Tibial artery (tissue), 4 donors: ENCODE measurements at regions not wholly inside any gene's neighbourhood (a gene's known extent, or its start where the extent isn't known, plus 50 kb on each side); places are given as distances from the start of the nearest gene placed in this dataset.
"Not testable (repeated sequence)": the region's sequence is repeated elsewhere in the genome, so short reads cannot be mapped to it uniquely, and the experiment has no call there.

ENCODE experiments used
- DNase-seq, 2 donors: peaks; one replicate each; pipeline ENCODE4 v3.0.0-alpha.2; 2019
- H3K27ac ChIP-seq, 2 donors: fragments of 200-600 bp; sonication (generic) in 1 of 2; 1 replicate in 1 of 2; 2 replicates in 1 of 2; pipeline ENCODE4 v1.5.1; 2018 to 2019; ENCODE audit warnings: mild to moderate bottlenecking in 1 of 2
- H3K27me3 ChIP-seq, 2 donors: fragments of 200-600 bp; sonication (generic) in 1 of 2; one replicate each; pipeline versions ENCODE4 v1.5.1 to v1.6.0; 2016 to 2019
- H3K36me3 ChIP-seq, 3 donors: fragments of 200-600 bp; sonication (generic) in 2 of 3; one replicate each; pipeline ENCODE4 v1.5.1; 2016 to 2019; ENCODE audit warnings: mild to moderate bottlenecking in 2 of 3
- H3K4me1 ChIP-seq, 4 donors: fragments of 200-600 bp; sonication (generic) in 2 of 4; 1 replicate in 3 of 4; 2 replicates in 1 of 4; pipeline ENCODE4 v1.5.1; 2016 to 2019
- H3K4me3 ChIP-seq, 2 donors: fragments of 200-600 bp; sonication (generic) in 1 of 2; 1 replicate in 1 of 2; 2 replicates in 1 of 2; pipeline ENCODE4 v1.5.1; 2018 to 2019; ENCODE audit warnings: mild to moderate bottlenecking in 2 of 2
- H3K9me3 ChIP-seq, 3 donors: fragments of 200-600 bp; sonication (generic) in 1 of 3; one replicate each; pipeline ENCODE4 v1.5.1; 2016 to 2019
- CTCF ChIP-seq, 2 experiments: fragments of 200-600 bp in 1 of 2; fragments of 450-650 bp in 1 of 2; IDR thresholded peaks; one replicate each; pipeline ENCODE4 v1.5.1; 2017 to 2019; ENCODE audit warnings: antibody characterized with exemption in 2 of 2, mild to moderate bottlenecking in 1 of 2, moderate library complexity in 1 of 2
- intact Hi-C: fragments of 100-400 bp; cut with DNase I; formaldehyde crosslinking; loops from one replicate; pipeline ENCODE4 v1.15.0; 2023; ENCODE audit warnings: low total_unique reads

GRCh38 chr12:18872770-18873169, 134.9 kb downstream of the CAPZA3 start:
- no peak overlapping the region for H3K27ac ChIP-seq
- H3K4me3 ChIP-seq: no peak overlapping the region

GRCh38 chr12:18878676-18879180, 140.8 kb downstream of the CAPZA3 start:
- Histone ChIP-seq H3K4me3 (no peak overlapping the region), H3K9me3 (no peaks in the 10 kb centered on the region), H3K27me3 (no peaks in the 10 kb centered on the region), H3K4me1 (no peaks in the 10 kb centered on the region), H3K27ac (no peak overlapping the region), H3K36me3 (no peaks in the 10 kb centered on the region)
- TF ChIP-seq CTCF (IDR thresholded peaks at IDR 0.05): no peak
- no peak for DNase-seq
- intact Hi-C loops: no loop called here

More at GRCh38 chr12:18872770-18873169, 134.9 kb downstream of the CAPZA3 start:
- Histone ChIP-seq H3K9me3 (no peaks in the 10 kb centered on the region), H3K27me3 (no peaks in the 10 kb centered on the region), H3K4me1 (no peaks in the 10 kb centered on the region), H3K36me3 (no peaks in the 10 kb centered on the region)
- DNase-seq: no peak
- intact Hi-C loops: no loop called here
- no peak for TF ChIP-seq CTCF (IDR thresholded peaks at IDR 0.05)

GRCh38 chr12:18882690-18883089, 144.8 kb downstream of the CAPZA3 start:
- Histone ChIP-seq H3K4me3 (no peak overlapping the region), H3K36me3 (no peaks in the 10 kb centered on the region), H3K27ac (no peak overlapping the region), H3K27me3 (no peaks in the 10 kb centered on the region), H3K4me1 (no peaks in the 10 kb centered on the region), H3K9me3 (no peaks in the 10 kb centered on the region)
- TF ChIP-seq CTCF (IDR thresholded peaks at IDR 0.05): no peak
- intact Hi-C loops: no loop called here
- DNase-seq: no peak

- Histone ChIP-seq H3K4me1 (no peaks in the 10 kb centered on the region), H3K27ac (no peak overlapping the region), H3K4me3 (no peak overlapping the region), H3K9me3 (no peaks in the 10 kb centered on the region), H3K36me3 (no peaks in the 10 kb centered on the region), H3K27me3 (no peaks in the 10 kb centered on the region)
- TF ChIP-seq CTCF (IDR thresholded peaks at IDR 0.05): no peak
- DNase-seq: no peak
- intact Hi-C loops: no loop called here
These were observed 149.0 kb downstream of the CAPZA3 start for GRCh38 chr12:18886962-18887361.

GRCh38 chr12:18887368-18887767, 149.4 kb downstream of the CAPZA3 start:
- DNase-seq: no peak
- Histone ChIP-seq H3K4me1 (no peaks in the 10 kb centered on the region), H3K9me3 (no peaks in the 10 kb centered on the region), H3K27me3 (no peaks in the 10 kb centered on the region), H3K4me3 (no peak overlapping the region), H3K27ac (no peak overlapping the region), H3K36me3 (no peaks in the 10 kb centered on the region)
- intact Hi-C loops: no loop called here
- no peak for TF ChIP-seq CTCF (IDR thresholded peaks at IDR 0.05)

- H3K9me3 ChIP-seq: no peaks in the 10 kb centered on the region
- intact Hi-C loops: no loop called here
These were observed 150.1 kb downstream of the CAPZA3 start for GRCh38 chr12:18888047-18888446.

GRCh38 chr12:18890621-18891020, 152.7 kb downstream of the CAPZA3 start:
- H3K27me3 ChIP-seq, H3K27ac ChIP-seq, H3K9me3 ChIP-seq, H3K4me3 ChIP-seq, H3K36me3 ChIP-seq, intact Hi-C loops, H3K4me1 ChIP-seq, DNase-seq: not testable (repeated sequence)

More at GRCh38 chr12:18888047-18888446, 150.1 kb downstream of the CAPZA3 start:
- Histone ChIP-seq H3K4me3 (no peak overlapping the region), H3K27ac (no peak overlapping the region), H3K27me3 (no peaks in the 10 kb centered on the region), H3K4me1 (no peaks in the 10 kb centered on the region), H3K36me3 (no peaks in the 10 kb centered on the region)
- no peak for TF ChIP-seq CTCF (IDR thresholded peaks at IDR 0.05)
- DNase-seq: no peak
